ENCODE measurements at regions not wholly inside any gene's neighbourhood (a gene's known extent, or its start where the extent isn't known, plus 50 kb on each side); places are given as distances from the start of the nearest gene placed in this dataset.

- DNase-seq (peak in 2 of 4 donors; percentile 9 to 35), ATAC-seq (peak; percentile 43)
- TF ChIP-seq POLR2A (IDR thresholded peaks at IDR 0.05) (no peak), CTCF (IDR thresholded peaks at IDR 0.05) (no peak)
- Histone ChIP-seq H3K36me3 (replicated peaks in 1 of 2; ENCODE audit: insufficient read depth in 1 of 2, low read depth in 2 of 2) (no peaks in the 10 kb centered on the region), H3K27ac (no peak overlapping the region), H3K27me3 (no peaks in the 10 kb centered on the region), H3K9me3 (no peaks in the 10 kb centered on the region), H3K4me3 (no peak overlapping the region), H3K4me1 (no peaks in the 10 kb centered on the region)
- intact Hi-C loops (cut with DNase I): no loop called here
- WGBS, 2 donors: 82 to 93% methylated on average over 7 of the region's 7 CpGs
Measured at GRCh38 chr2:12320991-12321641, 395.6 kb upstream of the TRIB2 start.

DNA sequence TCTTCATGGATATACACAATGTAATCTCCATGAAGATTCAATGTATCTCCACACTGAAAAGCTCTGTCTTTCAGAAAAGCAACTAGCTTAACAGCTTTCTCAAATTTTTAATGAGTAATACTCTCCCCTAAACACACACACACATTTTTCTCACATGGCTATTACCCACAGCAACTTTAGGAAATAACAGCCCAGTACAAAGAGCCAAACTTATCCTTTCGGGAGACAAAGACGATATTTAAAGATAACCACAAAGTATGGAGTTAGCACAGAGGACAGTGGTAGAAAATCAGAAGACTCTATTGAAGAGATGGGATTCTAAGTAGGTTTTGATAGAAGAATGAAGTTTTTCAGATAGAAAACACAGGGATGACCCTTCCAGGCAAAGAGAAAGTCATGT lies 394.9 kb upstream of the TRIB2 start:
- H3K36me3 ChIP-seq (replicated peaks in 1 of 2; ENCODE audit: insufficient read depth in 1 of 2, low read depth in 2 of 2): no peaks in the 10 kb centered on the region
- no peak overlapping the region for H3K4me3 ChIP-seq
- DNase-seq (no peak), ATAC-seq (no peak)
- WGBS, 2 donors: 88 to 93% methylated on average over 2 of the region's 2 CpGs
- TF ChIP-seq POLR2A (IDR thresholded peaks at IDR 0.05): no peak
- TF ChIP-seq CTCF (IDR thresholded peaks at IDR 0.05): no peak
- intact Hi-C loops (cut with DNase I): no loop called here
- H3K9me3 ChIP-seq: no peaks in the 10 kb centered on the region
- no peak overlapping the region for H3K27ac ChIP-seq
- no peaks in the 10 kb centered on the region for H3K4me1 ChIP-seq
- no peaks in the 10 kb centered on the region for H3K27me3 ChIP-seq

DNA sequence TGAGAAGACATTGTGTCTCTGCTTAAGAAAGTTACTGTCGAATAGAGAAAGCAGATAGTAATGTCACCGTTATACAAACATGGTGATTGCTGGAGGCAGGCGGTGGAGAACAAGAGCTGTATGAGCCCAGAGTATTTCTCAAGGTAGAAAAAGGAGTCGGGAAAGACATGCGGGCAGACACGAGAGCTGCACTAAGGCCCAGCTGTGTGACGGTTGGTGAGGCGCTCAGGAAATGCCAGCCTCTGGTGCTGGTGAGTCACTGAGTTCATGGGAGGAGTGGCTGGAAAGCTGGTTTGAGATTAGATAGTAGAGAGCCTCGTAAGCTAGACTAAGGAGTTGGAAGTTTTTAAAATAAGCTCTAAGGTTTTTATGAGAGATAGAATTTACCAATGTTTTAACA lies 390.9 kb upstream of the TRIB2 start:
- Histone ChIP-seq H3K4me1 (no peaks in the 10 kb centered on the region), H3K9me3 (no peaks in the 10 kb centered on the region), H3K36me3 (replicated peaks in 1 of 2; ENCODE audit: insufficient read depth in 1 of 2, low read depth in 2 of 2) (no peaks in the 10 kb centered on the region), H3K27ac (no peak overlapping the region), H3K4me3 (no peak overlapping the region), H3K27me3 (no peaks in the 10 kb centered on the region)
- no peak for TF ChIP-seq CTCF (IDR thresholded peaks at IDR 0.05)
- no peak for TF ChIP-seq POLR2A (IDR thresholded peaks at IDR 0.05)
- DNase-seq: peak in 3 of 4 donors; percentile 43 to 65 (median 46)
- ATAC-seq: no peak
- intact Hi-C loops (cut with DNase I): no loop called here
- 62 to 68% methylated on average over 9 of the region's 9 CpGs for WGBS, 2 donors

DNA sequence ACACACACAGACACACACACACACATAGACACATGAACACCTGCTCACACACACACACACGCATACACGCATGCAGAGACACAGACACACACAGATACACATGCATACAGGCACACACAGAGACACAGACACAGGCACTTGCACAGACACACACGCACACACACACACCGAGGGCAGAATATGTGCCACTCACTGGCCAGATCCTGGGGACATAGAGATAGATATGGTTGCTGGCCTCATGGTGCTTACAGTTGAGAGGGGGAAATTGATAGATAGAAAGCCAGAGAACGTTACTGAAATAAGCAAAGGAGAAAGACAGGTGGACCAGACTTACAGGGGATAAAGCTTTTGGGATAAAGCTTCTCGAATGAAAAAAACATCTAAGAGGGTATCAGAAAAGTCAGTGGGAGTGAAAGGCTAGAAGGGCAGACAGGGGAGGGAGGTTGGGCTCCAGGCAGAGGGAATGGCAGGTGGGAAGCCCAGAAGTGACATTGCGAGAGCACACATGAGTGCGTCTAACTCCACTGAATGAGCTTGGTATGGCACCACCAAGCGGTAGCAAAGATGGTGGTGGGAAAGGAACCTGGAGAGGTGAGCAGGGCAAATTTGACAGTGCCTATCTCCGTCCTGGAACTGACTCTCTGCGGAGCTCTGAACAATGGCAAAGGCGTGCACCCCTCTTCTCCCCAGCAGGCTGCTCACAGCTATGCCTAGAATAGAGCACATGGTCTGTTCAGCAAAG lies 390.1 kb upstream of the TRIB2 start:
- WGBS, 2 donors: 61 to 66% methylated on average over 12 of the region's 12 CpGs
- Histone ChIP-seq H3K27ac (no peak overlapping the region), H3K9me3 (no peaks in the 10 kb centered on the region), H3K4me3 (no peak overlapping the region), H3K36me3 (replicated peaks in 1 of 2; ENCODE audit: insufficient read depth in 1 of 2, low read depth in 2 of 2) (no peaks in the 10 kb centered on the region), H3K4me1 (no peaks in the 10 kb centered on the region), H3K27me3 (no peaks in the 10 kb centered on the region)
- DNase-seq: peak; percentile 33 to 59 (median 34)
- TF ChIP-seq CTCF (IDR thresholded peaks at IDR 0.05) (peak; percentile 12 to 57 (median 42)), POLR2A (IDR thresholded peaks at IDR 0.05) (no peak)
- intact Hi-C loops (cut with DNase I): no loop called here
- ATAC-seq: no peak
